ENCODE measurements at regions not wholly inside any gene's neighbourhood (a gene's known extent, or its start where the extent isn't known, plus 50 kb on each side); places are given as distances from the start of the nearest gene placed in this dataset.

- DNase-seq (ENCODE audit: low spot score), result no peak
These were observed 405.4 kb downstream of the ZSWIM6 start for GRCh38 chr5:61737301-61737963.

- no peak for DNase-seq (ENCODE audit: low spot score)
These were observed 405.9 kb downstream of the ZSWIM6 start for GRCh38 chr5:61737964-61738340.

DNA sequence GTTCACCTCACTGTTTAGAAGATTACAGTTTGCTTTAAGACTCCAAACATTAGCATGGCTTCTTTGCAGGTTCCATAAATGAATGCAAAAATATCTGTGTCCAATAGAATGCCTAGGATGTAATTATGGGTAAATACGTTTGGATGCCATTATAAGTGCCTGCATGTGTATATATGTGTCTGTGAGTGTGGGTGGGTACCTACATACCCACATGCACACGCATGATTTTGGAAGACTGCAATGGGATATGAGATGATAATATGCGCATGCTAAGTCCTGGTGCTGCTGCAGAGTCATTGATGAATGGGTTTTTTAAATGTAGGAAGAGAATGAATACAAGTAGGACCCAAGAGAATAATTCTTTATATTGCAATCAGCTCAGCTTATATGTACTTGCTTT, 406.4 kb downstream of the ZSWIM6 start:
- DNase-seq (ENCODE audit: low spot score), result no peak

DNA sequence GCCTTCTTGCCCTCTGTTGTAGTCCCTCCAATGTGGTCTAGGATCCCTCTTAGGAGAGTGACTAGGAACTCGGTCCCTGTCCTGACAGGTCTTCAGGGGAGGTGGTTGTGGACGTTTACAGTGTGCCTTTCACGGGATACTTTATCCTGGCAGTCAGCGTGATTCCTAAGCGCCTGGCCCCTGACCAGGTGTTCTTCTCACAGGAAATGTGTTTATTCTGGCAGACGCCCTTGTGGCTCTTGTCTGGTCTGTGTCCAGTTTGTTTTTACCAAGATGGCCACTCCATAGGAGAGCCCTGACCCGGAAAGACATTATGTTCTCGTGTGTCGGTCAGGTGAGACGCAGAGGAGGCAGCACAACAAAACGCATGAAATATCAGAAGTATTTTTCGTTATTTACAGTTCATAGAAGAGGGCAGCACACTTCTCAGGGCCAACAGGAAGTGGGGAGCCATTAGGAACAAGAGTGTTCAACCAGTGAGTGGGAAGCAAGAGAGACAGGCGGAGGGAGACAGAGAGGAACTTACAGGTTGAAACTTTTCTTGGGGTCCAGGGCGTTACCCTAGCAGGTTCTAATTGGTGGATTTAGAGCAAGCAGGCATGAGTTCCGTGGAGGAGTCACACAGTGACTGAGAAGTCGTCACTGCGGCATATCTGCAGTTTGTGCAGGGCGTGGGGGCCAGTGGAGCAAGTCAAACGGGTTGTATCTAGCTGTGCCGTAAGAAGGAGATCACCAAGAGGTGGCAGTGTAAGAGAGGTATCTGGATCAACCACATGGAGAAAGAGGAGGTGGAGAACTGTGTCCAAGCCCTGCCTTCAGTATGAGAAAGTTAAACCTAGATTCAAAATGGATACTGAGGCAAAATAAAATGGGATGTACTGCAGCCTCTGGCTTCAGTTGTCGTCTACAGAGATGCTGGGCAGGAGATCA, 412.9 kb downstream of the ZSWIM6 start:
- DNase-seq (ENCODE audit: low spot score), result peak; percentile 23

DNA sequence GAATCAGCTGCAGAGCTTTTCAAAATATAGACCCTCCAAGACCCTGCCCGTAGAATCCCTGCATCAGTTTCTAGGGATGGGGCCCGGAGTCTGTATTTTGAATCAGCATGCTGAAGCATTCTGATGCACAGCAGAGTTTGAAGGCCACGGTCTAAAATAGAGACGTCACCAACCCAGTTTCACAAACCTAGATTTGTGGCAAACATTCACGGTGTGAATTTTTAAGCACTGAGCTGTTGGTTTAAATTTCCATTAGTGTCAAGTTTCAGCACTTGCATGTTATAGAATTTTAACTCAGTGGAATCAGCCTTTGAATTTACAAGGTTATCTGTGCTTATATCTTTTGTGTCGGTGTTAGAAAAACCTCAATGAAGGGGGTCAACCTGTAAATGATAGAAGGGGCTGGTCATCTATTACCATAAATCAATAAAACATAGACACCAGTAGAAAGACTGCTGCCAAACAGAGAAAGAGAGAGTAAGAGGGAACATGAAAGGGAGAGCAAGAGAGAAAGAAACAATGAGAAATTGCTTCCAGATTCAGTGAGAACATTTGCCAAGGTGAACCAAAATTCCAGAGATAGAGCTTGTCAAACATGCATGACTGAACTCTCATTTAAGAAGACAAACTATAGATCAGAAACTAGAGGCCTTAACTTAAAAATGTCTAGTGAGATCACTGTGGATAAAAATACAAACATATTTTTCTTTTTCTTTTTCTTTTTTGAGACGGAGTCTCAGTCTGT, 414.9 kb downstream of the ZSWIM6 start:
- no peak for DNase-seq (ENCODE audit: low spot score)

- no peak for DNase-seq (ENCODE audit: low spot score)
These were observed 416.1 kb downstream of the ZSWIM6 start for GRCh38 chr5:61748121-61748520.

GRCh38 chr5:61748651-61749050, 416.6 kb downstream of the ZSWIM6 start:
- DNase-seq (ENCODE audit: low spot score), result no peak

DNA sequence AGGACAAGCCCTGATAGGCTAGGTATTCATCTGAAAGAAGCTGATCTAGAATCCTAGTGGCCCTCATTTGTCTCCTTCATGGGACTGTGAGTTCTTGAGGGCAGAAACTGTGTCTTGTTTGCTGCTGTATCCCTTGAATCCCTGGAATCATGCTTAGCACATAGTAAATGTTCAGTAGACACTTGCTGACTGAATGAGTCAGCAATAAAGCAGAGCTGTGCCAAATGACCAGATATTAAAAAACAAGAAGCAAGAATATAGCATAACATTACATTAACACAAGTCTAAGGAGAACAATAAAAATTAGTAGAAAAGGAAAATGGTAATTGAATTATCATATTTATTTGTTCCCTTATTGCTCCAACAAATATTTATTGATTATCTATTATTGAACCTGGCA, 420.5 kb downstream of the ZSWIM6 start:
- no peak for DNase-seq (ENCODE audit: low spot score)

DNA sequence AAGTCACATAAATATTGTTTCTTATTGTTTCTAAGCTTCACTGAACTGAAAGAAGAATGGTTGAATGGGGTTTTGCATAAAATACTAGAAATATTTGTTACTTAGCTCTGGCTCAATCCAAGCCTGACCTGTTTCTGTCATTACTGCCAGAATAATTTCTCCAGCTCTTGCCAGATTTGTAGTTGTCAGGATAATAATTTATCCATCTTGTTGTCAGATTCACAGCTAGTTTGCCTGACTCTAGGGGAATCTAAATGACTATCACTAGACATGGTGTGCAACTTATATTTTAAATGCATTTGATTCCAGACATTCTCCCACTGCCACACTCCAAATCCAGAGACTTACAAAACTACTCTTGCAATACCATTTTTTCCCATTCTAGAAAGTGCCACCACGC, 422.7 kb downstream of the ZSWIM6 start:
- DNase-seq (ENCODE audit: low spot score), result no peak

DNA sequence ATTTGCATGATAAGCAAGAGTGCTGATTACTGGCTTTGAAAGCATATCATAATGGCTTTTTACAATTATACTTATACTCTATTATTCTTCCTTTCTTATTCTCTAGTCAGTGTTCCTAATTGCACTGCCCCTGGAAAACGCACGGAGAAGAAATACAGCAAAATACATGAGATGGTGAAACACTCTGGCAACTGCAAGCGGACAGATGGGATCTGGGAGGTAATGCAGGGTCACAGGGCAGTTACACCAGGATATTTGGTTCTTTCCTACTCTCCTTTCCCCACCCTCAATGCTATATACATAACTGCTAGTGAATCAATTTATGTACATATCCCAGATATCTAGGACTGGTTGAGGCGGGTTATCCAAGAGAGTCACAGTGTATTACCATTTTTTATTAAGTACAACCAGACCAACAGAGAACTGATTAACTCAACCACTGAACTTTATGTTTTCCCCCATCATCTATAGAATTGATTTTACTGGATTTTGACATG, 423.7 kb downstream of the ZSWIM6 start:
- no peak for DNase-seq (ENCODE audit: low spot score)

GRCh38 chr5:61758711-61759110, 426.7 kb downstream of the ZSWIM6 start:
- DNase-seq (ENCODE audit: low spot score), result no peak

DNA sequence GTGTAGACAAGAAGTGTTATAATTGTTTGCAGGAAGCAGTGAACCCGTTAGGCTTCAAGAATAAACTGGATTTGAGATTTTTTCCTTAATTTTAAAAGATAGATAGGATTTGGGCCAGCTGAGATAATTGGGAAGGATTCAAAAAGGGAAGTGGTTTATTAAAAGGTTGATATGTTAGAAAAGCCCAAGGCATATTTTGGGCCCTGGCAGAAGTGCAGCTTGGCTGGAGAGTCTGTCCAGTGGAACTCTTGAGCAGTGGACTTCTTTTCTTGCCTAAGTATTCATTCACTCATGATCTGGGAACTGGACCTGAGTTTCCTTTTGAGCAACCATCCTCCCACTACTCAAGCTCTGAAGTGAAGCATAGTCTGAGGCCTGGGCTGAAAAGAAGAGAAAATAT, 433.4 kb downstream of the ZSWIM6 start:
- DNase-seq (ENCODE audit: low spot score), result no peak

GRCh38 chr5:61766141-61766540, 434.1 kb downstream of the ZSWIM6 start:
- DNase-seq (ENCODE audit: low spot score), result no peak

DNA sequence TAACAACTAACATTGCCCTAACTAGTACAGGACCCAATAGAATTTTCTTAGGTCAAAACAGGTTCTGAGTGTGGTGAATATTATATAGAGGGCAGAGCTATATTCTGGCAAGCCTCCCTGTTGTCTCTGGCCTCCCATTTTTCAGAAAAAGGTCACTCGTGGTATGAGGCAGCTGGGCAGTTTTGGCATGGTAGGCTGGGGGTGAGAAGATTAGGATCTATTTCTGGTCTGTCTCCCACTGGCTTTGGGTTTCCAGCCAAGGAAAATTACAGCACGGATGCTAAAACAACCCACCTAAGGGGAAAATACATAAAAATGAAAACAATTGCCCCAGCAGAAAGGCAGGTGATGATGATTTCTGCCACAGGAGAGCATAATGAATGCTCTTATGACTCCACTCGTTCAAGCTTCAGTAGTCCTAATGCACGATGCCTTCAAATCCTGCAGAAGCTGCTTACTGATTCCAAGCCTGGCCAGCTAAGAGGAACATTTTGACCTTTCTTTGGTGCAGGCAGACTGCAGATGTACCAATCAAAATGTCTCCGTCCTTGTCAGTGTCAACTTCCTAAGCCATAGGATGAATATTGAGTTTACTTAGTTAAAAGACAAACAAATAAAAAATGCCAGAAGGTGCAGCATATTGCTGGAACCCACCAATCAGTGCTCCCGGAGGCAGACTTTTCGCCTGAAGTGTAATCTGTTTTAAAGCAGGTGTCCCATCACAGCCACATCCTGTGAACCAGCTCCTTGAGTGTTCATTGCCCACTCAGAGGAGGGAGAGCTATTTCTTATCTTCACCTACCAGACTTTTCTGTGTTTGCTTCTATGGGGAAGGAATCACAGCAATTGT, 435.4 kb downstream of the ZSWIM6 start:
- DNase-seq (ENCODE audit: low spot score), result no peak

- DNase-seq (ENCODE audit: low spot score), result peak; percentile 79
These were observed 436.7 kb downstream of the ZSWIM6 start for GRCh38 chr5:61768692-61769281.

DNA sequence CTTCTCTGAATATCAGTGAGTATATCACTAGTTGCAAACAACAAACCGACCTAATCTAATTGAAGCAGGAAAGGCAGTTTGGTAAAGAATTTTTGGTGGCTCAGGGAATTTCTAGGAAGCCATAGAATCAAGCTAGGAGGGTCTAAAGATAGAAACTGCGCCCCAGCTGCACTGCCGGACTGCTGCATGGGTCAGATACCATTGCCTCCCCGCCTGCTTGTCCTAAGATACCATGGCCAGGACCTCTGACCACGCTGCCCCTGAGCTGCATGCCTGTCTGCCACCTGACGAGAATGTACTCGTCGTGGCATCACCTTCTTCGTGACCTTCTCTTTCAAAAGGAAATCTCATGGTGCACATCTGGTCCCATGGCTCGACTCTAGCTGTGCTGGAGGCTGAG, 439.0 kb downstream of the ZSWIM6 start:
- DNase-seq (ENCODE audit: low spot score), result no peak

DNA sequence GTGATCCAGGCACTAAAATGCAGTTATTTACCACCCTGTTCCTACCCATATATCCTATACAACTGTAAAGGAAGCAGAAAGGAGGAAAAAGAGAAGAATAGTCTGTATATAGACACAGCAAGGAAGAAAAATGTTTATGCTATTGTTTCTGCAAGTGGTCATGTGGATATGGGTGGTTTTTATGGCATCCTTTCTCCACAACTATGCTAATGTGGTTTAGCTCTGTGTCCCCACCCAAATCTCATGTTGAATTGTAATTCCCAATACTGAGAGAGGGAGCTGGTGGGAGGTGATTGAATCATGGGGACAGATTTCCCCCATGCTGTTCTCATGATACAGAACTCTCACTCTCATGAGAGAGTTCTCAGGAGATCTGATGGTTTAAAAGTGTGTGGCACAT, 439.8 kb downstream of the ZSWIM6 start:
- DNase-seq (ENCODE audit: low spot score), result no peak

GRCh38 chr5:61775901-61776300, 443.8 kb downstream of the ZSWIM6 start:
- DNase-seq (ENCODE audit: low spot score), result no peak

- no peak for DNase-seq (ENCODE audit: low spot score)
These were observed 445.2 kb downstream of the ZSWIM6 start for GRCh38 chr5:61777292-61777691.

DNA sequence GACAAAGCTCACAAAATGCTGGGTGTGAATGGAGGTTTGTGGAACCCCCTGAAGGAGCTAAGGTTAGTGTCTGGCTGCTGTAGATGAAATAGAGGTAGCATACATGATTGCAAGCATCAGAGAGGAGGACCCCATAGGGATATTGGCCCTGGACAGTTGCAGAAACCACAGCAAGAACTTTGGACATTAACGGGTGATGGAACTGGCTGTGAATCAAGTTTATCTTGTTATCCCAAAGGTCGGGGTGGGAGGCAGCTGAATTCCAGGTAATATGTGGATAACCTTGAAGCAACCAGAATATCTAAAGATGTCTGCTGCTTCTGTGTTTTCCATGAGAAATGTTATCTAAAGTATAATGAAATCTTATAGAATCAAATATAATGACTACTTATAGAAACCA, 447.7 kb downstream of the ZSWIM6 start:
- DNase-seq (ENCODE audit: low spot score), result no peak

DNA sequence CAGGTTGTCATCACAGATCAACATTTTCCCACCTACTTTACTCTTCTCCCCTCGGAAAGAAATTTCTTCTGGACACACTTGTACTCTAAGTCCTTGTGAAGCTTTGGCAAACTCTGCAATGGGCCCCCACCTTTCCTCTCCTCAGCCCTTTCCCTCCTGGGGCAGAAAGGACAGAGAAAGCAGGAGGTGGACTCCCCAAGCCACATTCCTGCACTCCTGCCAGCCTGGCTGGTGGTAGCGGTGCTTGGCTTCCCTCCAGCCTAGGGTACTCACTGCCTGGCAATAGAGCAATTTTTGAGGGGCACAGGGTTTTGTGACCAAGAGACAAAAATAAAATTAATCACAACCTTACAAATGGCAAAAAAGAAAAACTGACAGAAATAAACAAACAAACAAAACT, 451.4 kb downstream of the ZSWIM6 start:
- peak; percentile 44 for DNase-seq (ENCODE audit: low spot score)

Measured in iPS-NIHi11 (cell line).